ENCODE measurements at regions not wholly inside any gene's neighbourhood (a gene's known extent, or its start where the extent isn't known, plus 50 kb on each side); places are given as distances from the start of the nearest gene placed in this dataset.
A peak's percentile ranks its signal among the peaks of the same experiment; 100 is the strongest.

- no peak for ATAC-seq
These were observed 355.3 kb upstream of the IGFBP7 start for GRCh38 chr4:57465321-57466056.

GRCh38 chr4:57462843-57463242 lies 352.7 kb upstream of the IGFBP7 start:
- ATAC-seq, result peak; percentile 81

- no peak for ATAC-seq
These were observed 350.8 kb upstream of the IGFBP7 start for GRCh38 chr4:57460967-57461366.

- no peak for ATAC-seq
These were observed 338.7 kb upstream of the IGFBP7 start for GRCh38 chr4:57448901-57449300.

- ATAC-seq, result no peak
These were observed 338.3 kb upstream of the IGFBP7 start for GRCh38 chr4:57448452-57448851.

- no peak for ATAC-seq
These were observed 336.1 kb upstream of the IGFBP7 start for GRCh38 chr4:57446266-57446665.

- no peak for ATAC-seq
These were observed 335.5 kb upstream of the IGFBP7 start for GRCh38 chr4:57445686-57446085.

GRCh38 chr4:57444671-57445070 lies 334.5 kb upstream of the IGFBP7 start:
- no peak for ATAC-seq

- no peak for ATAC-seq
These were observed 333.6 kb upstream of the IGFBP7 start for GRCh38 chr4:57443787-57444186.

- no peak for ATAC-seq
These were observed 333.1 kb upstream of the IGFBP7 start for GRCh38 chr4:57443308-57443707.

GRCh38 chr4:57442831-57443291 lies 332.7 kb upstream of the IGFBP7 start:
- peak; percentile 53 for ATAC-seq

- no peak for ATAC-seq
These were observed 332.1 kb upstream of the IGFBP7 start for GRCh38 chr4:57442241-57442640.

GRCh38 chr4:57437649-57438048 lies 327.5 kb upstream of the IGFBP7 start:
- ATAC-seq, result no peak

- no peak for ATAC-seq
These were observed 325.1 kb upstream of the IGFBP7 start for GRCh38 chr4:57435300-57435699.

GRCh38 chr4:57430726-57431125 lies 320.5 kb upstream of the IGFBP7 start:
- no peak for ATAC-seq

GRCh38 chr4:57426779-57427395 lies 316.7 kb upstream of the IGFBP7 start:
- ATAC-seq, result peak; percentile 81

GRCh38 chr4:57425610-57426009 lies 315.4 kb upstream of the IGFBP7 start:
- ATAC-seq, result no peak

- peak; percentile 87 for ATAC-seq
These were observed 314.2 kb upstream of the IGFBP7 start for GRCh38 chr4:57424232-57424897.

GRCh38 chr4:57418133-57418532 lies 307.9 kb upstream of the IGFBP7 start:
- ATAC-seq, result no peak

GRCh38 chr4:57412259-57413054 lies 302.3 kb upstream of the IGFBP7 start:
- no peak for ATAC-seq

GRCh38 chr4:57410331-57411052 lies 300.3 kb upstream of the IGFBP7 start:
- ATAC-seq, result no peak

- peak; percentile 93 for ATAC-seq
These were observed 295.2 kb upstream of the IGFBP7 start for GRCh38 chr4:57405359-57405758.
